OCI-LY3 (cell line): ENCODE measurements at regions not wholly inside any gene's neighbourhood (a gene's known extent, or its start where the extent isn't known, plus 50 kb on each side); places are given as distances from the start of the nearest gene placed in this dataset.
"Not testable (repeated sequence)": the region's sequence is repeated elsewhere in the genome, so short reads cannot be mapped to it uniquely, and the experiment has no call there.

ENCODE experiments used
- H2AFZ ChIP-seq: fragments of 200-600, 300-600 bp; shearing (Covaris generic); 2 replicates; pipeline ENCODE4 v1.6.0; 2014; ENCODE audit warnings: antibody characterized with exemption, low read depth, low read length
- H3K27ac ChIP-seq: fragments of 200-600, 300-600 bp; sonication (generic); 2 replicates; pipeline ENCODE4 v1.5.1; 2014; ENCODE audit warnings: mild to moderate bottlenecking, low read length, moderate library complexity, mixed read lengths
- H3K27me3 ChIP-seq: fragments of 200-600, 300-600 bp; sonication (generic); 2 replicates; pipeline ENCODE4 v1.6.1; 2014; ENCODE audit warnings: low read depth, low read length, mixed read lengths
- H3K36me3 ChIP-seq: fragments of 200-600, 300-600 bp; sonication (generic); replicated peaks from 2 replicates; pipeline ENCODE3; 2014; ENCODE audit warnings: low read depth, low read length, mixed read lengths
- H3K4me1 ChIP-seq: fragments of 300-600, 200-600 bp; sonication (generic); 2 replicates; pipeline ENCODE4 v1.6.1; 2014; ENCODE audit warnings: low read length, mixed read lengths
- H3K4me2 ChIP-seq: fragments of 200-600, 300-600 bp; sonication (generic); 2 replicates; pipeline ENCODE4 v1.6.1; 2014; ENCODE audit warnings: low read length, mixed read lengths
- H3K4me3 ChIP-seq: fragments of 300-600, 200-600 bp; sonication (generic); 2 replicates; pipeline ENCODE4 v1.5.1; 2014; ENCODE audit warnings: antibody characterized with exemption, mild to moderate bottlenecking, low read length, moderate library complexity
- H3K79me2 ChIP-seq: fragments of 300-600, 200-600 bp; shearing (Covaris generic); 2 replicates; pipeline ENCODE4 v1.6.1; 2014; ENCODE audit warnings: mild to moderate bottlenecking, low read length, mixed read lengths
- H3K9ac ChIP-seq: fragments of 300-600, 200-600 bp; shearing (Covaris generic); 2 replicates; pipeline ENCODE4 v1.6.0; 2014; ENCODE audit warnings: mild to moderate bottlenecking, low read length, moderate library complexity
- H3K9me3 ChIP-seq: fragments of 200-600, 300-600 bp; shearing (Covaris generic); 2 replicates; pipeline ENCODE4 v1.6.1; 2014; ENCODE audit warnings: low read length, mixed read lengths; ENCODE audit not compliant: insufficient read depth
- H4K20me1 ChIP-seq: fragments of 200-600, 300-600 bp; sonication (generic); 2 replicates; pipeline ENCODE4 v1.6.1; 2016; ENCODE audit warnings: low read length, mixed read lengths; ENCODE audit not compliant: insufficient read depth

- H3K4me3 ChIP-seq, H3K4me2 ChIP-seq, H3K79me2 ChIP-seq, H3K9me3 ChIP-seq, H3K9ac ChIP-seq, H3K27me3 ChIP-seq, H4K20me1 ChIP-seq, H2AFZ ChIP-seq, H3K36me3 ChIP-seq, H3K27ac ChIP-seq: not testable (repeated sequence)
- peaks cover 28% of the 10 kb centered on the region for H3K4me1 ChIP-seq
Observed at GRCh38 chr15:20214101-20214500, 327.5 kb downstream of the GOLGA6L6 start.

- not testable (repeated sequence) for H3K9me3 ChIP-seq, H2AFZ ChIP-seq, H3K79me2 ChIP-seq, H3K36me3 ChIP-seq, H3K4me3 ChIP-seq, H3K27me3 ChIP-seq, H4K20me1 ChIP-seq
- Histone ChIP-seq H3K27ac (peak overlapping the region; percentile 28), H3K9ac (peak overlapping the region; percentile 39; the same call in 1 of the 2 replicates), H3K4me1 (peaks cover 47% of the 10 kb centered on the region), H3K4me2 (peak overlapping the region; percentile 32)
Observed at GRCh38 chr15:20211508-20211907, 330.1 kb downstream of the GOLGA6L6 start.

GRCh38 chr15:20209973-20210372 is 331.6 kb downstream of the GOLGA6L6 start:
- not testable (repeated sequence) for H3K36me3 ChIP-seq, H3K4me3 ChIP-seq, H3K4me2 ChIP-seq, H2AFZ ChIP-seq, H4K20me1 ChIP-seq, H3K27me3 ChIP-seq, H3K79me2 ChIP-seq, H3K27ac ChIP-seq, H3K9me3 ChIP-seq, H3K9ac ChIP-seq
- H3K4me1 ChIP-seq: peaks cover 56% of the 10 kb centered on the region

GRCh38 chr15:20207607-20208006 is 334.0 kb downstream of the GOLGA6L6 start:
- not testable (repeated sequence) for H2AFZ ChIP-seq, H3K79me2 ChIP-seq, H3K27me3 ChIP-seq, H3K9me3 ChIP-seq, H3K36me3 ChIP-seq, H4K20me1 ChIP-seq
- peak overlapping the region; percentile 79 for H3K27ac ChIP-seq
- H3K4me2 ChIP-seq: peak overlapping the region; percentile 61
- H3K4me1 ChIP-seq: peaks cover 53% of the 10 kb centered on the region
- H3K4me3 ChIP-seq: peak overlapping the region; percentile 43
- H3K9ac ChIP-seq: peak overlapping the region; percentile 54

- Histone ChIP-seq H3K4me1 (peaks cover 51% of the 10 kb centered on the region), H3K9ac (peak overlapping the region; percentile 54; the same call in 1 of the 2 replicates), H3K4me3 (peak overlapping the region; percentile 43; the same call in 1 of the 2 replicates), H3K4me2 (peak overlapping the region; percentile 61), H3K27ac (peak overlapping the region; percentile 79)
- H2AFZ ChIP-seq, H3K36me3 ChIP-seq, H4K20me1 ChIP-seq, H3K79me2 ChIP-seq, H3K9me3 ChIP-seq, H3K27me3 ChIP-seq: not testable (repeated sequence)
Observed at GRCh38 chr15:20207198-20207597, 334.4 kb downstream of the GOLGA6L6 start.

GRCh38 chr15:20204177-20204866 is 337.3 kb downstream of the GOLGA6L6 start:
- not testable (repeated sequence) for H3K9me3 ChIP-seq, H3K36me3 ChIP-seq, H3K27ac ChIP-seq, H2AFZ ChIP-seq, H3K4me2 ChIP-seq, H3K9ac ChIP-seq, H3K79me2 ChIP-seq, H3K27me3 ChIP-seq, H3K4me3 ChIP-seq, H4K20me1 ChIP-seq
- H3K4me1 ChIP-seq: peaks cover 39% of the 10 kb centered on the region

GRCh38 chr15:20203649-20204150 is 337.9 kb downstream of the GOLGA6L6 start:
- not testable (repeated sequence) for H3K79me2 ChIP-seq, H3K4me3 ChIP-seq, H4K20me1 ChIP-seq, H3K9ac ChIP-seq, H3K27ac ChIP-seq, H3K27me3 ChIP-seq, H2AFZ ChIP-seq, H3K4me2 ChIP-seq, H3K9me3 ChIP-seq, H3K36me3 ChIP-seq
- H3K4me1 ChIP-seq: peaks cover 36% of the 10 kb centered on the region
